ENCODE measurements at regions not wholly inside any gene's neighbourhood (a gene's known extent, or its start where the extent isn't known, plus 50 kb on each side); places are given as distances from the start of the nearest gene placed in this dataset.

DNA sequence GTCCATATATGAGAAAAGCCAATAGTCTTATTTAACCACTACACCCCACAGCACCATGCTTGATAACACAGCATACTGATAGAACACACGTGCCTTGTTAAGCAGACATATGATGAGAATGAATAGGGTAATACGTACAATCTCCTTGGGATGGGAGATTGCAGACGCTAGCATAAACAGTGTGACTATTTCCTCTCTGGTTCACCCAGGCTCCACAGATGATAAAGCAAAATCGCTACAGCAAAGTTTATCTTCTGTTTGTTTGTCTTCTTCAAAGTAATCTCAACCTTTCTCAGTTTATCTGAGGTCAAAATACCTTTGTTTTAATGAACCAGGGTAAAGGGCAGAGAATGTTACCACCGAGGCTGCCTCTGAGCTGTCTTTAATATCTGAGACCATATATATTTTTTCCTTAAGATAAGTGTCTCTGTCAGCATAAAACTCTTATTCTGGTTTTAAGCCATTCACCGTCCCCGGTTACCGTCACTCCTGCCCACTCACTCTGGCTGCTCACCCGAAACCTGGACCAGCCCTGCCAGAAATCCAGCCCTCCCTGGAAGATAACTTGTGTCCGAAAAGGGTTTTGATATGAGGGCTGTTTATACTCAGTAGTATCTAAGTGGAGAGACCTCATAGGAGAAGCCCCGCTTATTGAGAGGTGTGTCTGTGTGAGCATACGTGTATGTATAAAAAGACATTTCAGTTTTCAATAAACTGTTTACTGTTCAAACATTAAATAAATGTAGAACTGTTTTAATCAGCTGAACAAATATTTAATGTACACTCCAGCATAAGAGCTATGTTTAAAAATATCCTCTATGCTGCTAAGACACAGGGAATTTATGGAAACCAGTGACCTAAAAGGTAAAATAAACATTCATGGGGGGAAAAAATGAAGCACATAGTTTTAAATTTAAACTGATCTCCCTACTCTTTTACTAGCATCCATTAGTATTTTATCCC, 465.4 kb downstream of the RASEF start:
- no peaks in the 10 kb centered on the region for H3K79me2 ChIP-seq (ENCODE audit: insufficient read depth, low read length)
- intact Hi-C loops (cut with micrococcal nuclease), result no loop called here
- DNase-seq (ENCODE audit: low read depth, low spot score) (no peak), ATAC-seq (no peak)
- no peaks in the 10 kb centered on the region for H3K9me2 ChIP-seq (ENCODE audit: insufficient read depth)
- H3K27ac ChIP-seq (ENCODE audit: low read depth, low read length), result no peak overlapping the region
- H3K27me3 ChIP-seq (ENCODE audit: insufficient read depth, low read length), result no peaks in the 10 kb centered on the region
- no peaks in the 10 kb centered on the region for H3K4me1 ChIP-seq (ENCODE audit: control insufficient read depth in 1 of 2, insufficient read depth in 2 of 2, low read length in 2 of 2)
- no peak overlapping the region for H3K9ac ChIP-seq (ENCODE audit: low read length)
- ChIA-PET CTCF (no interaction called here), RAD21 (ENCODE audit: low non-redundant PET in 1 of 2, low total read pairs in 2 of 2, uncharacterized antibody in 2 of 2, unreplicated experiment in 2 of 2) (no interaction called here), POLR2A (no interaction called here)
- H4K20me1 ChIP-seq (ENCODE audit: insufficient read depth), result no peaks in the 10 kb centered on the region
- H3K4me2 ChIP-seq (ENCODE audit: low read length), result no peak overlapping the region
- no TSS peak for BruUV-seq (replicated peaks)
- no peak overlapping the region for H2AFZ ChIP-seq (ENCODE audit: low read depth, low read length, poor library complexity, severe bottlenecking)
- TF ChIP-seq CEBPB (IDR thresholded peaks at IDR 0.05; ENCODE audit: low read depth), result no peak
- TF ChIP-seq, protein P1, sequence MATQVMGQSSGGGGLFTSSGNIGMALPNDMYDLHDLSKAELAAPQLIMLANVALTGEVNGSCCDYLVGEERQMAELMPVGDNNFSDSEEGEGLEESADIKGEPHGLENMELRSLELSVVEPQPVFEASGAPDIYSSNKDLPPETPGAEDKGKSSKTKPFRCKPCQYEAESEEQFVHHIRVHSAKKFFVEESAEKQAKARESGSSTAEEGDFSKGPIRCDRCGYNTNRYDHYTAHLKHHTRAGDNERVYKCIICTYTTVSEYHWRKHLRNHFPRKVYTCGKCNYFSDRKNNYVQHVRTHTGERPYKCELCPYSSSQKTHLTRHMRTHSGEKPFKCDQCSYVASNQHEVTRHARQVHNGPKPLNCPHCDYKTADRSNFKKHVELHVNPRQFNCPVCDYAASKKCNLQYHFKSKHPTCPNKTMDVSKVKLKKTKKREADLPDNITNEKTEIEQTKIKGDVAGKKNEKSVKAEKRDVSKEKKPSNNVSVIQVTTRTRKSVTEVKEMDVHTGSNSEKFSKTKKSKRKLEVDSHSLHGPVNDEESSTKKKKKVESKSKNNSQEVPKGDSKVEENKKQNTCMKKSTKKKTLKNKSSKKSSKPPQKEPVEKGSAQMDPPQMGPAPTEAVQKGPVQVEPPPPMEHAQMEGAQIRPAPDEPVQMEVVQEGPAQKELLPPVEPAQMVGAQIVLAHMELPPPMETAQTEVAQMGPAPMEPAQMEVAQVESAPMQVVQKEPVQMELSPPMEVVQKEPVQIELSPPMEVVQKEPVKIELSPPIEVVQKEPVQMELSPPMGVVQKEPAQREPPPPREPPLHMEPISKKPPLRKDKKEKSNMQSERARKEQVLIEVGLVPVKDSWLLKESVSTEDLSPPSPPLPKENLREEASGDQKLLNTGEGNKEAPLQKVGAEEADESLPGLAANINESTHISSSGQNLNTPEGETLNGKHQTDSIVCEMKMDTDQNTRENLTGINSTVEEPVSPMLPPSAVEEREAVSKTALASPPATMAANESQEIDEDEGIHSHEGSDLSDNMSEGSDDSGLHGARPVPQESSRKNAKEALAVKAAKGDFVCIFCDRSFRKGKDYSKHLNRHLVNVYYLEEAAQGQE (IDR thresholded peaks at IDR 0.05; ENCODE audit: low read depth), result no peak
- TF ChIP-seq, protein P2, sequence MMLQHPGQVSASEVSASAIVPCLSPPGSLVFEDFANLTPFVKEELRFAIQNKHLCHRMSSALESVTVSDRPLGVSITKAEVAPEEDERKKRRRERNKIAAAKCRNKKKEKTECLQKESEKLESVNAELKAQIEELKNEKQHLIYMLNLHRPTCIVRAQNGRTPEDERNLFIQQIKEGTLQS (IDR thresholded peaks at IDR 0.05), result no peak
- no peak for TF ChIP-seq POLR2AphosphoS5 (IDR thresholded peaks at IDR 0.05; ENCODE audit: low read depth, low read length)
- TF ChIP-seq TCF7L2 (IDR thresholded peaks at IDR 0.05; ENCODE audit: borderline replicate concordance, extremely low read depth, insufficient read depth, insufficient read length), result no peak
- no peak for TF ChIP-seq EGR1 (IDR thresholded peaks at IDR 0.05; ENCODE audit: low read depth)
- TF ChIP-seq ELF1 (IDR thresholded peaks at IDR 0.05; ENCODE audit: borderline replicate concordance, low read depth), result no peak
- no peak for TF ChIP-seq JUND (IDR thresholded peaks at IDR 0.05)
- TF ChIP-seq ZNF274 (IDR thresholded peaks at IDR 0.05; ENCODE audit: low read depth, low read length), result no peak
- no peak for TF ChIP-seq RAD21 (IDR thresholded peaks at IDR 0.05; ENCODE audit: low read depth)
- no peak for TF ChIP-seq CBX3 (IDR thresholded peaks at IDR 0.05; ENCODE audit: low read depth)
- no peak overlapping the region for H3K4me3 ChIP-seq (replicated peaks in 1 of 2; ENCODE audit: low read depth in 1 of 2, low read length in 2 of 2)
- H3K9me3 ChIP-seq (ENCODE audit: control insufficient read depth in 1 of 2, insufficient read depth in 1 of 2, low read depth in 1 of 2, low read length in 2 of 2), result peaks cover 0 to 5% of the 10 kb centered on the region in 2 experiments; a peak in 1 of 4 replicates
- H3K36me3 ChIP-seq (ENCODE audit: control insufficient read depth in 1 of 2, insufficient read depth in 2 of 2, low read length in 2 of 2), result no peaks in the 10 kb centered on the region
